Mesendoderm (in vitro differentiated cells): ENCODE measurements at regions not wholly inside any gene's neighbourhood (a gene's known extent, or its start where the extent isn't known, plus 50 kb on each side); places are given as distances from the start of the nearest gene placed in this dataset.
"Not testable (repeated sequence)": the region's sequence is repeated elsewhere in the genome, so short reads cannot be mapped to it uniquely, and the experiment has no call there.

Experiments
- DNase-seq: peaks from one replicate; pipeline ENCODE4 v3.0.0; 2013
- H2AK5ac ChIP-seq: 2 replicates; pipeline ENCODE4 v1.6.1; 2013; ENCODE audit warnings: low read length, inconsistent platforms
- H2BK120ac ChIP-seq: 2 replicates; pipeline ENCODE4 v1.6.1; 2013; ENCODE audit warnings: low read depth, mild to moderate bottlenecking, low read length, moderate library complexity, mixed read lengths
- H2BK15ac ChIP-seq: replicated peaks from 2 replicates; pipeline ENCODE4 v1.6.1; 2013; ENCODE audit warnings: low read depth, mild to moderate bottlenecking, moderate library complexity
- H2BK5ac ChIP-seq: 2 replicates; pipeline ENCODE4 v1.6.1; 2013; ENCODE audit warnings: low read length, inconsistent platforms
- H3K18ac ChIP-seq: 2 replicates; pipeline ENCODE4 v1.6.1; 2013; ENCODE audit warnings: mild to moderate bottlenecking, low read length, mixed read lengths
- H3K23ac ChIP-seq: one replicate; pipeline ENCODE4 v1.6.1; 2013; ENCODE audit warnings: low read length
- H3K27ac ChIP-seq: 2 replicates; pipeline ENCODE4 v1.5.1; 2013; ENCODE audit warnings: low read depth, mild to moderate bottlenecking, inconsistent platforms, low read length, moderate library complexity
- H3K27me3 ChIP-seq: 2 replicates; pipeline ENCODE4 v1.6.1; 2013; ENCODE audit warnings: low read length, control low read depth, mild to moderate bottlenecking, inconsistent platforms; ENCODE audit not compliant: insufficient read depth, poor library complexity
- H3K36me3 ChIP-seq: 2 replicates; pipeline ENCODE4 v1.6.1; 2013; ENCODE audit warnings: low read length, inconsistent platforms; ENCODE audit not compliant: control insufficient read depth, insufficient read depth
- H3K4ac ChIP-seq: one replicate; pipeline ENCODE4 v1.6.1; 2013; ENCODE audit warnings: low read depth, mild to moderate bottlenecking, low read length, moderate library complexity
- H3K4me1 ChIP-seq: 2 replicates; pipeline ENCODE4 v1.6.1; 2013; ENCODE audit warnings: low read depth, low read length, inconsistent platforms; ENCODE audit not compliant: control insufficient read depth
- H3K4me2 ChIP-seq: 2 replicates; pipeline ENCODE4 v1.6.1; 2013; ENCODE audit warnings: low read length
- H3K4me3 ChIP-seq: 2 replicates; pipeline ENCODE4 v1.5.1; 2013; ENCODE audit warnings: mild to moderate bottlenecking, low read length
- H3K56ac ChIP-seq: one replicate; pipeline ENCODE4 v1.6.1; 2013; ENCODE audit warnings: low read length
- H3K79me1 ChIP-seq: 2 replicates; pipeline ENCODE4 v1.6.1; 2013; ENCODE audit warnings: low read length, inconsistent platforms
- H3K79me2 ChIP-seq: 2 replicates; pipeline ENCODE4 v1.6.1; 2013; ENCODE audit warnings: mild to moderate bottlenecking, low read length; ENCODE audit not compliant: control insufficient read depth, insufficient read depth
- H3K9ac ChIP-seq: 2 replicates; pipeline ENCODE4 v1.6.1; 2013; ENCODE audit warnings: low read length, inconsistent platforms
- H4K5ac ChIP-seq: one replicate; pipeline ENCODE4 v1.6.1; 2013; ENCODE audit warnings: low read length
- H4K8ac ChIP-seq: one replicate; pipeline ENCODE4 v1.6.1; 2013; ENCODE audit warnings: low read depth, mild to moderate bottlenecking, control low read depth, low read length, moderate library complexity
- WGBS: extraction: QIAGEN DNeasy Blood & Tissue Kit; methylation state at CpG from one replicate; pipeline ENCODE4 v1.1.7; 2013; ENCODE audit warnings: low lambda C conversion rate, missing lambda C conversion rate; ENCODE audit not compliant: insufficient coverage; ENCODE audit errors: extremely low coverage; 5-methylcytosine and 5-hydroxymethylcytosine counted together

- no peak overlapping the region for H4K5ac ChIP-seq
- no CpG with 5 or more reads among the region's 7 CpGs for WGBS
- no peak overlapping the region for H2BK120ac ChIP-seq
- no peak overlapping the region for H3K4me2 ChIP-seq
- DNase-seq, result no peak
- no peak overlapping the region for H3K56ac ChIP-seq
- no peaks in the 10 kb centered on the region for H3K4me1 ChIP-seq
- H3K79me2 ChIP-seq, result no peaks in the 10 kb centered on the region
- no peak overlapping the region for H3K27ac ChIP-seq
- H2BK15ac ChIP-seq, result no peak overlapping the region
- H3K18ac ChIP-seq, result no peak overlapping the region
- no peak overlapping the region for H3K4ac ChIP-seq
- H3K9ac ChIP-seq, result no peak overlapping the region
- H3K36me3 ChIP-seq, result no peaks in the 10 kb centered on the region
- no peak overlapping the region for H2BK5ac ChIP-seq
- no peak overlapping the region for H4K8ac ChIP-seq
- H3K79me1 ChIP-seq, result no peaks in the 10 kb centered on the region
- H3K23ac ChIP-seq, result no peak overlapping the region
- no peak overlapping the region for H3K4me3 ChIP-seq
- H2AK5ac ChIP-seq, result no peak overlapping the region
- H3K27me3 ChIP-seq, result no peaks in the 10 kb centered on the region
These were observed 1303.4 kb downstream of the TBC1D22A start for GRCh38 chr22:48065892-48066291.

GRCh38 chr22:48061726-48062125 is 1299.3 kb downstream of the TBC1D22A start:
- H3K27ac ChIP-seq, result no peak overlapping the region
- H3K79me1 ChIP-seq, result no peaks in the 10 kb centered on the region
- no peak overlapping the region for H2BK15ac ChIP-seq
- H3K4me1 ChIP-seq, result no peaks in the 10 kb centered on the region
- H3K27me3 ChIP-seq, result no peaks in the 10 kb centered on the region
- no peaks in the 10 kb centered on the region for H3K36me3 ChIP-seq
- no peak overlapping the region for H2BK5ac ChIP-seq
- H3K9ac ChIP-seq, result no peak overlapping the region
- whole genome bisulfite sequencing, result no CpG with 5 or more reads among the region's 4 CpGs
- H3K23ac ChIP-seq, result no peak overlapping the region
- no peak overlapping the region for H2AK5ac ChIP-seq
- H3K4me3 ChIP-seq, result no peak overlapping the region
- H3K56ac ChIP-seq, result no peak overlapping the region
- H4K8ac ChIP-seq, result no peak overlapping the region
- no peaks in the 10 kb centered on the region for H3K79me2 ChIP-seq
- H3K4ac ChIP-seq, result no peak overlapping the region
- no peak overlapping the region for H3K4me2 ChIP-seq
- no peak overlapping the region for H4K5ac ChIP-seq
- H2BK120ac ChIP-seq, result no peak overlapping the region
- H3K18ac ChIP-seq, result no peak overlapping the region
- no peak for DNase-seq

- Histone ChIP-seq H3K36me3 (no peaks in the 10 kb centered on the region), H3K9ac (no peak overlapping the region), H3K4ac (no peak overlapping the region), H3K27ac (no peak overlapping the region), H3K56ac (no peak overlapping the region), H2BK5ac (no peak overlapping the region), H3K4me2 (no peak overlapping the region), H4K5ac (no peak overlapping the region), H2BK15ac (no peak overlapping the region), H3K18ac (no peak overlapping the region), H3K4me1 (no peaks in the 10 kb centered on the region), H3K4me3 (no peak overlapping the region), H2AK5ac (no peak overlapping the region), H3K27me3 (no peaks in the 10 kb centered on the region), H3K79me2 (no peaks in the 10 kb centered on the region), H3K79me1 (no peaks in the 10 kb centered on the region), H4K8ac (no peak overlapping the region), H2BK120ac (no peak overlapping the region), H3K23ac (no peak overlapping the region)
- DNase-seq, result no peak
- WGBS, result no CpG with 5 or more reads among the region's 7 CpGs
These were observed 1297.8 kb downstream of the TBC1D22A start for GRCh38 chr22:48060266-48060665.

GRCh38 chr22:48059521-48059920 is 1297.1 kb downstream of the TBC1D22A start:
- not testable (repeated sequence) for H4K5ac ChIP-seq, H2BK120ac ChIP-seq, H3K4me3 ChIP-seq, H2BK15ac ChIP-seq, H3K4me2 ChIP-seq, H3K36me3 ChIP-seq, H3K27me3 ChIP-seq, DNase-seq, H3K79me2 ChIP-seq, H2BK5ac ChIP-seq, H3K56ac ChIP-seq, H3K23ac ChIP-seq, H3K4ac ChIP-seq, H3K4me1 ChIP-seq, H2AK5ac ChIP-seq, H3K79me1 ChIP-seq, H3K9ac ChIP-seq, H3K27ac ChIP-seq, H3K18ac ChIP-seq, H4K8ac ChIP-seq
- no CpG with 5 or more reads among the region's 4 CpGs for WGBS

- Histone ChIP-seq H3K4me3 (no peak overlapping the region), H3K4me2 (no peak overlapping the region), H2AK5ac (no peak overlapping the region), H2BK15ac (no peak overlapping the region), H3K56ac (no peak overlapping the region), H2BK120ac (no peak overlapping the region), H4K8ac (no peak overlapping the region), H3K9ac (no peak overlapping the region), H3K27me3 (no peaks in the 10 kb centered on the region), H3K4ac (no peak overlapping the region), H3K79me1 (no peaks in the 10 kb centered on the region), H3K4me1 (no peaks in the 10 kb centered on the region), H3K27ac (no peak overlapping the region), H3K18ac (no peak overlapping the region), H2BK5ac (no peak overlapping the region), H3K79me2 (no peaks in the 10 kb centered on the region), H3K36me3 (no peaks in the 10 kb centered on the region), H3K23ac (no peak overlapping the region), H4K5ac (no peak overlapping the region)
- WGBS, result no CpG with 5 or more reads among the region's 22 CpGs
- DNase-seq, result no peak
These were observed 1294.8 kb downstream of the TBC1D22A start for GRCh38 chr22:48057116-48057835.

GRCh38 chr22:48055827-48056226 is 1293.4 kb downstream of the TBC1D22A start:
- Histone ChIP-seq H3K9ac (no peak overlapping the region), H3K4me2 (no peak overlapping the region), H3K27ac (no peak overlapping the region), H3K27me3 (no peaks in the 10 kb centered on the region), H2BK120ac (no peak overlapping the region), H3K4ac (no peak overlapping the region), H4K5ac (no peak overlapping the region), H3K79me1 (no peaks in the 10 kb centered on the region), H3K36me3 (no peaks in the 10 kb centered on the region), H3K79me2 (no peaks in the 10 kb centered on the region), H3K56ac (no peak overlapping the region), H3K4me3 (no peak overlapping the region), H3K18ac (no peak overlapping the region), H3K4me1 (no peaks in the 10 kb centered on the region), H4K8ac (no peak overlapping the region), H2AK5ac (no peak overlapping the region), H3K23ac (no peak overlapping the region), H2BK15ac (no peak overlapping the region), H2BK5ac (no peak overlapping the region)
- DNase-seq, result no peak
- no CpG with 5 or more reads among the region's 11 CpGs for WGBS
